A549 (cell line): ENCODE measurements at regions not wholly inside any gene's neighbourhood (a gene's known extent, or its start where the extent isn't known, plus 50 kb on each side); places are given as distances from the start of the nearest gene placed in this dataset.

ENCODE experiments used
- ATAC-seq, 2 experiments: fragments of 200-7000 bp in 1 of 2; fragments of >200 bp in 1 of 2; cut with Nextera tagmentation in 1 of 2; cut with Tn5 transposase in 1 of 2; 3 replicates each; pipeline versions ENCODE4 v1.8.0 to v1.9.1; 2018 to 2020; ENCODE audit warnings: mild to moderate bottlenecking in 1 of 2, moderate library complexity in 1 of 2
- CTCF ChIA-PET: fragments of 300-600 bp; sonication (Branson Sonifier 250); formaldehyde crosslinking; extraction: SDS; loops from one replicate; lab custom pipeline; 2021; ENCODE audit warnings: antibody characterized with exemption, inconsistent platforms; lab: Yijun Ruan, JAX
- POLR2A ChIA-PET: fragments of 350-600 bp; formaldehyde crosslinking; extraction: SDS; loops from one replicate; lab custom pipeline; 2021; ENCODE audit warnings: antibody characterized with exemption, inconsistent platforms; lab: Yijun Ruan, JAX
- DNase-seq, 2 experiments: peaks; one replicate each; pipeline versions ENCODE4 v3.0.0 to v3.0.0-alpha.2; 2011 to 2016; ENCODE audit warnings: low read depth in 1 of 2, low spot score in 1 of 2
- FAIRE-seq: peaks from 2 replicates; lab custom pipeline; 2011; peaks lifted over from hg19 to GRCh38; lab: Jason Lieb, UNC
- H3K27ac ChIP-seq, 2 experiments: fragments of >200 bp; sonication (Bioruptor Twin); formaldehyde crosslinking; 3 replicates each; pipeline ENCODE4 v1.5.1; 2016 to 2017
- H3K4me1 ChIP-seq: fragments of >200 bp; sonication (Bioruptor Twin); formaldehyde crosslinking; 3 replicates; pipeline ENCODE4 v1.6.1; 2016
- H3K4me2 ChIP-seq: fragments of >200 bp; sonication (Bioruptor Twin); formaldehyde crosslinking; 3 replicates; pipeline ENCODE4 v1.6.1; 2016
- H3K4me3 ChIP-seq: fragments of >200 bp; sonication (Bioruptor Twin); formaldehyde crosslinking; 3 replicates; pipeline ENCODE4 v1.5.1; 2016
- H3K9me3 ChIP-seq: fragments of >200 bp; sonication (Bioruptor Twin); formaldehyde crosslinking; 3 replicates; pipeline ENCODE4 v1.6.1; 2016
- CBX2 ChIP-seq: fragments of 200-600 bp; sonication (generic); IDR thresholded peaks from 2 replicates; pipeline ENCODE4 v1.6.1; 2016; ENCODE audit warnings: low read depth, mild to moderate bottlenecking, borderline replicate concordance
- CBX8 ChIP-seq: fragments of 200-600 bp; sonication (generic); IDR thresholded peaks from 2 replicates; pipeline ENCODE4 v1.6.1; 2016
- CEBPB ChIP-seq, 2 experiments: fragments of >200 bp in 1 of 2; sonication (Bioruptor Twin) in 1 of 2; formaldehyde crosslinking in 1 of 2; IDR thresholded peaks; 2 replicates each; pipeline ENCODE4 v1.6.1; 2012 to 2016
- FOSB ChIP-seq: fragments of 250-450 bp; sonication (Bioruptor Pico); IDR thresholded peaks from 2 replicates; pipeline ENCODE4 v1.5.0; 2020; ENCODE audit warnings: mild to moderate bottlenecking, moderate library complexity
- FOXS1 ChIP-seq: fragments of 250-450 bp; sonication (Bioruptor Pico); IDR thresholded peaks from 2 replicates; pipeline ENCODE4 v1.5.0; 2020; ENCODE audit warnings: mild to moderate bottlenecking, moderate library complexity
- HDAC2 ChIP-seq: fragments of 200-600 bp; sonication (generic); IDR thresholded peaks from 2 replicates; pipeline ENCODE4 v1.6.1; 2016
- HEYL ChIP-seq: fragments of 250-450 bp; sonication (Bioruptor Pico); IDR thresholded peaks from 2 replicates; pipeline ENCODE4 v1.8.0; 2021; ENCODE audit warnings: mild to moderate bottlenecking, moderate library complexity
- POLR2A ChIP-seq: IDR thresholded peaks from 2 replicates; pipeline ENCODE4 v1.6.1; 2012; ENCODE audit warnings: mild to moderate bottlenecking, low read length
- POLR2AphosphoS2 ChIP-seq: conservative IDR thresholded peaks from 2 replicates; pipeline ENCODE4 v1.6.1; 2012; ENCODE audit warnings: low read length, improper control_type of control experiment, inconsistent platforms
- SMC3 ChIP-seq: fragments of >200 bp; sonication (Bioruptor Twin); formaldehyde crosslinking; IDR thresholded peaks from 3 replicates; pipeline ENCODE4 v1.6.1; 2018; ENCODE audit warnings: inconsistent platforms
- TP53 ChIP-seq: fragments of 250-450 bp; sonication (Bioruptor Pico); IDR thresholded peaks from 2 replicates; pipeline ENCODE4 v1.5.0; 2021; ENCODE audit warnings: mild to moderate bottlenecking, moderate library complexity
- ZC3H11A ChIP-seq: fragments of 450-650 bp; IDR thresholded peaks from 2 replicates; pipeline ENCODE4 v1.6.1; 2014; ENCODE audit warnings: antibody characterized with exemption, mild to moderate bottlenecking
- WGBS: methylation state at CpG from one replicate; pipeline ENCODE4 v1.1.6; 2017; ENCODE audit errors: missing lambda C conversion rate; 5-methylcytosine and 5-hydroxymethylcytosine counted together
- TF ChIP-seq, protein P1 (sequence below): IDR thresholded peaks from 2 replicates; pipeline ENCODE4 v1.6.1; 2012
- TF ChIP-seq, protein P2 (sequence below): fragments of >200 bp; sonication (Bioruptor Twin); formaldehyde crosslinking; IDR thresholded peaks from 3 replicates; pipeline ENCODE4 v1.5.1; 2016
- TF ChIP-seq, protein P3 (sequence below): fragments of 150-350 bp; IDR thresholded peaks from 2 replicates; pipeline ENCODE4 v1.6.1; 2014; ENCODE audit warnings: low read depth, mild to moderate bottlenecking, low read length
- TF ChIP-seq, protein P4 (sequence below): fragments of 450-650 bp; IDR thresholded peaks from 2 replicates; pipeline ENCODE4 v1.6.1; 2014; ENCODE audit warnings: antibody characterized with exemption
- TF ChIP-seq, protein P5 (sequence below): fragments of 250-450 bp; sonication (Bioruptor Pico); IDR thresholded peaks from 2 replicates; pipeline ENCODE4 v1.5.0; 2021; ENCODE audit warnings: mild to moderate bottlenecking, moderate library complexity, borderline replicate concordance
- TF ChIP-seq, protein P6 (sequence below): IDR thresholded peaks from 2 replicates; pipeline ENCODE4 v1.6.1; 2012; ENCODE audit warnings: low read depth, borderline replicate concordance

DNA sequence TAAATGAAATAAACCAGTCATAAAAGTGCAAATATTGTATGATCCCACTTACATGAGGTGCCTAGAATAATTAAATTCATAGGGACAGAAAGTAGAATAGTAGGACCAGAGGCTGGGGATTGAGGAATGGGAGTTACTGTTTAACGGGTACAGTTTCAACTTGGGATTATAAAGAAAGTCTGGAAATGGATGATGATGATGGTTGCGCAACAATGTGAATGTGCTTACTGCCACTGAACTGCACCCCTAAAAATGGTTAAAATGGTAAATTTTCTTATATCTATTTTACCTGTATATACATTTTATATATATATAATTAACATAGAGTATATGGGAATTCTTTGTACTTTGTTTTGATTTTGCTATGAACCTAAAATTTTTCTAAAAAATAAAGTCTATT lies 53.3 kb upstream of the L3MBTL3 start:
- TF ChIP-seq CBX8 = no peak
- peak; percentile 44 to 52; a peak in 2 of 4 replicates for TF ChIP-seq CEBPB (IDR thresholded peaks at IDR 0.05)
- TF ChIP-seq, protein P1, sequence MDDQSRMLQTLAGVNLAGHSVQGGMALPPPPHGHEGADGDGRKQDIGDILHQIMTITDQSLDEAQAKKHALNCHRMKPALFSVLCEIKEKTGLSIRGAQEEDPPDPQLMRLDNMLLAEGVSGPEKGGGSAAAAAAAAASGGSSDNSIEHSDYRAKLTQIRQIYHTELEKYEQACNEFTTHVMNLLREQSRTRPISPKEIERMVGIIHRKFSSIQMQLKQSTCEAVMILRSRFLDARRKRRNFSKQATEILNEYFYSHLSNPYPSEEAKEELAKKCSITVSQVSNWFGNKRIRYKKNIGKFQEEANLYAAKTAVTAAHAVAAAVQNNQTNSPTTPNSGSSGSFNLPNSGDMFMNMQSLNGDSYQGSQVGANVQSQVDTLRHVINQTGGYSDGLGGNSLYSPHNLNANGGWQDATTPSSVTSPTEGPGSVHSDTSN = no peak
- TF ChIP-seq, all 56 proteins: peak for 1
- WGBS = 90% methylated on average over 2 of the region's 2 CpGs
- H3K4me3 ChIP-seq = no peak overlapping the region
- no peak overlapping the region for H3K4me2 ChIP-seq
- DNase-seq (no peak), FAIRE-seq (no peak), ATAC-seq (no peak)
- H3K27ac ChIP-seq = no peak overlapping the region
- CTCF ChIA-PET = no interaction called here
- H3K4me1 ChIP-seq = no peaks in the 10 kb centered on the region
- no peaks in the 10 kb centered on the region for H3K9me3 ChIP-seq
- POLR2A ChIA-PET = no interaction called here

DNA sequence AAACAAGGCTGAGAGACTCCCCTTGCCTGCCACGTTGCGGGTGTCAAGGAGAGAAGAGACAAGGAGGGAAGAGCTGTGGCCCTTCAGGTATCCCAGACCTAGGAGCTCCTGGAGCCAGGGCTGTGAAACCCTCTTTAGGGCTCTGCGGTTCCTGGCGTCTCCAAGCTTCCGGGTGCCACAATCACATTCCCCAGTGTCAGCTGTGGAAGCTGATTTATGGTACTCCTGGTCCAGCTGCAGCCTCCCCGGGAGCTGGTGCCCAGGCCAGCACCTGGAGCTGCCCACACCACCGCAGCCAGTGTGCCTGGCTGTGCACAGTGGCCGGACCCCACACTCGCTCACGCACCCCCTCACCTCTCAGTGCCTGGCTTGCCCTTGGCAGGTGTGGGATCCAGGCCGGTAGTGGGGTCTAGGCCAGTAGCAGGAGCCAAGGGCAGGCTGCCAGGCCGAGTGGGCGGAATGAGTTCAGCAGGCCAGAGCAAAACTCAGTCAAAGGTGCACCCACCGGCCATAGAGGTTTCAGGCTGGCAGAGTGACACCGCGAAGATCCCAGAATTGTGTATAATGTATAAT lies 58.9 kb upstream of the L3MBTL3 start:
- H3K4me2 ChIP-seq = no peak overlapping the region
- TF ChIP-seq HDAC2 (no peak), POLR2AphosphoS2 (no peak), ZC3H11A (no peak), CBX2 (no peak), TP53 (no peak), POLR2A (no peak), FOXS1 (CRISPR knock-in tag) (no peak), HEYL (CRISPR knock-in tag) (no peak), SMC3 (no peak), FOSB (CRISPR knock-in tag) (no peak)
- TF ChIP-seq, protein P2, sequence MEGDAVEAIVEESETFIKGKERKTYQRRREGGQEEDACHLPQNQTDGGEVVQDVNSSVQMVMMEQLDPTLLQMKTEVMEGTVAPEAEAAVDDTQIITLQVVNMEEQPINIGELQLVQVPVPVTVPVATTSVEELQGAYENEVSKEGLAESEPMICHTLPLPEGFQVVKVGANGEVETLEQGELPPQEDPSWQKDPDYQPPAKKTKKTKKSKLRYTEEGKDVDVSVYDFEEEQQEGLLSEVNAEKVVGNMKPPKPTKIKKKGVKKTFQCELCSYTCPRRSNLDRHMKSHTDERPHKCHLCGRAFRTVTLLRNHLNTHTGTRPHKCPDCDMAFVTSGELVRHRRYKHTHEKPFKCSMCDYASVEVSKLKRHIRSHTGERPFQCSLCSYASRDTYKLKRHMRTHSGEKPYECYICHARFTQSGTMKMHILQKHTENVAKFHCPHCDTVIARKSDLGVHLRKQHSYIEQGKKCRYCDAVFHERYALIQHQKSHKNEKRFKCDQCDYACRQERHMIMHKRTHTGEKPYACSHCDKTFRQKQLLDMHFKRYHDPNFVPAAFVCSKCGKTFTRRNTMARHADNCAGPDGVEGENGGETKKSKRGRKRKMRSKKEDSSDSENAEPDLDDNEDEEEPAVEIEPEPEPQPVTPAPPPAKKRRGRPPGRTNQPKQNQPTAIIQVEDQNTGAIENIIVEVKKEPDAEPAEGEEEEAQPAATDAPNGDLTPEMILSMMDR = no peak
- TF ChIP-seq, protein P3, sequence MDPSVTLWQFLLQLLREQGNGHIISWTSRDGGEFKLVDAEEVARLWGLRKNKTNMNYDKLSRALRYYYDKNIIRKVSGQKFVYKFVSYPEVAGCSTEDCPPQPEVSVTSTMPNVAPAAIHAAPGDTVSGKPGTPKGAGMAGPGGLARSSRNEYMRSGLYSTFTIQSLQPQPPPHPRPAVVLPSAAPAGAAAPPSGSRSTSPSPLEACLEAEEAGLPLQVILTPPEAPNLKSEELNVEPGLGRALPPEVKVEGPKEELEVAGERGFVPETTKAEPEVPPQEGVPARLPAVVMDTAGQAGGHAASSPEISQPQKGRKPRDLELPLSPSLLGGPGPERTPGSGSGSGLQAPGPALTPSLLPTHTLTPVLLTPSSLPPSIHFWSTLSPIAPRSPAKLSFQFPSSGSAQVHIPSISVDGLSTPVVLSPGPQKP = no peak
- TF ChIP-seq, protein P4, sequence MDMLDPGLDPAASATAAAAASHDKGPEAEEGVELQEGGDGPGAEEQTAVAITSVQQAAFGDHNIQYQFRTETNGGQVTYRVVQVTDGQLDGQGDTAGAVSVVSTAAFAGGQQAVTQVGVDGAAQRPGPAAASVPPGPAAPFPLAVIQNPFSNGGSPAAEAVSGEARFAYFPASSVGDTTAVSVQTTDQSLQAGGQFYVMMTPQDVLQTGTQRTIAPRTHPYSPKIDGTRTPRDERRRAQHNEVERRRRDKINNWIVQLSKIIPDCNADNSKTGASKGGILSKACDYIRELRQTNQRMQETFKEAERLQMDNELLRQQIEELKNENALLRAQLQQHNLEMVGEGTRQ = no peak
- TF ChIP-seq, protein P5, sequence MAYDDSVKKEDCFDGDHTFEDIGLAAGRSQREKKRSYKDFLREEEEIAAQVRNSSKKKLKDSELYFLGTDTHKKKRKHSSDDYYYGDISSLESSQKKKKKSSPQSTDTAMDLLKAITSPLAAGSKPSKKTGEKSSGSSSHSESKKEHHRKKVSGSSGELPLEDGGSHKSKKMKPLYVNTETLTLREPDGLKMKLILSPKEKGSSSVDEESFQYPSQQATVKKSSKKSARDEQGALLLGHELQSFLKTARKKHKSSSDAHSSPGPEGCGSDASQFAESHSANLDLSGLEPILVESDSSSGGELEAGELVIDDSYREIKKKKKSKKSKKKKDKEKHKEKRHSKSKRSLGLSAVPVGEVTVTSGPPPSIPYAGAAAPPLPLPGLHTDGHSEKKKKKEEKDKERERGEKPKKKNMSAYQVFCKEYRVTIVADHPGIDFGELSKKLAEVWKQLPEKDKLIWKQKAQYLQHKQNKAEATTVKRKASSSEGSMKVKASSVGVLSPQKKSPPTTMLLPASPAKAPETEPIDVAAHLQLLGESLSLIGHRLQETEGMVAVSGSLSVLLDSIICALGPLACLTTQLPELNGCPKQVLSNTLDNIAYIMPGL (CRISPR knock-in tag) = no peak
- TF ChIP-seq, protein P6, sequence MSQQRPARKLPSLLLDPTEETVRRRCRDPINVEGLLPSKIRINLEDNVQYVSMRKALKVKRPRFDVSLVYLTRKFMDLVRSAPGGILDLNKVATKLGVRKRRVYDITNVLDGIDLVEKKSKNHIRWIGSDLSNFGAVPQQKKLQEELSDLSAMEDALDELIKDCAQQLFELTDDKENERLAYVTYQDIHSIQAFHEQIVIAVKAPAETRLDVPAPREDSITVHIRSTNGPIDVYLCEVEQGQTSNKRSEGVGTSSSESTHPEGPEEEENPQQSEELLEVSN = no peak
- H3K9me3 ChIP-seq = no peaks in the 10 kb centered on the region
- 77% methylated on average over 15 of the region's 16 CpGs for WGBS
- CTCF ChIA-PET = no interaction called here
- ATAC-seq (no peak), DNase-seq (no peak), FAIRE-seq (no peak)
- POLR2A ChIA-PET = no interaction called here
- no peak overlapping the region for H3K27ac ChIP-seq
- no peak overlapping the region for H3K4me3 ChIP-seq
- H3K4me1 ChIP-seq = no peaks in the 10 kb centered on the region
